Adipose tissue (tissue), 3 donors: ENCODE measurements at regions not wholly inside any gene's neighbourhood (a gene's known extent, or its start where the extent isn't known, plus 50 kb on each side); places are given as distances from the start of the nearest gene placed in this dataset.
"Not testable (repeated sequence)": the region's sequence is repeated elsewhere in the genome, so short reads cannot be mapped to it uniquely, and the experiment has no call there.

Experiments
- H3K27ac ChIP-seq: one replicate; pipeline ENCODE4 v1.5.1; 2013; ENCODE audit warnings: low read depth, low read length
- WGBS, 3 donors: extraction: QIAGEN DNeasy Blood & Tissue Kit; methylation state at CpG; one replicate each; pipeline ENCODE4 v1.1.7; 2013; 5-methylcytosine and 5-hydroxymethylcytosine counted together
- donor health status: healthy with polysubstance abuse.
- donor health status: Bipolar disorder and iron deficiency.
- donor health status: healthy.

DNA sequence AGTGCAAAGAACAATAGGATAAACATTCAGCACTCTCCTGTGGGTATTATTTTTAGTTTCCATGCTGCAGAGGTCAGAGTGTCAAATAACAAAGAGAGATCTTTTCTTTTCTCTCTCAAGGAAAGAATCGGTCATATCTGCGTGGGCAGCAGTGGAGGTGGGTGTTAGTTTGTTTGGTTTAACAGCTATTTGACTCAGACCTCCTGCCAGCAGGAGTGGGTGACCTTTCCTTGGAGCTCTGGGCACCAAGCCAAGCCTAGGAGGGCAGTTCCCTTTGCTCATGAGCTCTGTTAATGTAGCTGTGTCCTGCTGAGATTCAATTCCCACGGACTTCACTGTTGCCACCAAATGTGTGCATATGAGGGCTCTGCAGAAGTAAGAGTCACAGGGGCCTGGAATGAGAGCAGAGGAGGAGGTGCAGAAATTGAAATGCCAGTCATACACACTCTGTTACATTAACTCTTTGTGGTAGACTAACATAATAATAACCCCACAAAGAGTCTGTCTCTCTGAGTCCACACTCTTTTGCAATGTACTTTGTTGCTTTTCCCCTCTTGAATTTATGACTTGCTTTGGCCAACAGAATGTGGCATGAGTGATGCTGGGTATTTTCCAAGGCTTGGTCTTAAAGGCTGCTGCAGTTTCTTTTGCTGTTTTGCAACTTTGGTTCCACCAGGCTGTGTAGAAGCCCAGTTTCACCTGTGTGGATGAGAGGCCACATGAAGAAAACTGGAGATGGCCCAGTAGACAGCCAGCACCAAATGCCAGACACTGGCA, 76.0 kb upstream of the GRK3 start:
- 3 to 36% (median 31%) methylated on average over 3 of the region's 3 CpGs for WGBS, 3 donors

DNA sequence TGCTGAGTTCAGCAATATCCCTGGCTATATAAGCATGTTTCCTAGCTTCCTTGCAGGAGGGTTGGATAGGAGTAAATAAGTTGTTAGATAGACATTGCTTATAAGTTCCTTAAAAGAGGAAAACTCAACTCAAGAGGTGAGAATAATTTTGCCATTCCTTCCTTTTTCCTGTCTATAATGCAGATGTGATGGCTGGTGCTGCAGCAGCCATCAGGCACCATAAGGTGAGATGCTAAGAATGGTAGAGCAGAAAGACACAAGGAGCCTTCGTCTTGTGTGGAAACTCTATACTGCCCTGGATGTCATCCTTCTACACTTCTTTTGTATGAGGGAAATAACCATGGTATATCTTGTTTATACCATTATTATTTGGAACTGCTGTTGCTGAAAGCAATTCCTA, 74.5 kb upstream of the GRK3 start:
- WGBS, 3 donors = 85 to 100% (median 97%) methylated on average over 1 of the region's 1 CpG
- H3K27ac ChIP-seq = no peak overlapping the region

More for the DNA sequence above, 76.0 kb upstream of the GRK3 start:
- H3K27ac ChIP-seq = no peak overlapping the region

DNA sequence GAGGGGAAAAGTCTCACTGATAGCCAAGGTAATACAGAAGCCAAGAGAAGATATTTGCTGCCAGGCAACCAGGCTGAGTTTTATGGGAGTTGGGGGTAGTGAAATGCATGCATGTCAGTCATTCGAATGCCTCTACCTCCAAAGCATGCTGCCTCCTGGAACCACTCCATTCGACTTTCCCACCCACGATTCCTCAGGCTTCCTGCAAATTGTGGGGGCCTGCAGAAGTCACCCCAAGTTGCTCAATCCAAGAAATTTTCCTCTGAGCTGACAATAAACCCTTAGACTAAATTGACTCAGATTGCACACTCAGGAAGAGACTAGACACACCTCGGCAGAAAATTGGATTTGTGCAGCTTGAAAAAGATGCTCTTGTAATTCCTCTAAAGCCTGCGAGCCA, 73.6 kb upstream of the GRK3 start:
- H3K27ac ChIP-seq = no peak overlapping the region
- 84 to 90% (median 86%) methylated on average over 5 of the region's 5 CpGs for WGBS, 3 donors

DNA sequence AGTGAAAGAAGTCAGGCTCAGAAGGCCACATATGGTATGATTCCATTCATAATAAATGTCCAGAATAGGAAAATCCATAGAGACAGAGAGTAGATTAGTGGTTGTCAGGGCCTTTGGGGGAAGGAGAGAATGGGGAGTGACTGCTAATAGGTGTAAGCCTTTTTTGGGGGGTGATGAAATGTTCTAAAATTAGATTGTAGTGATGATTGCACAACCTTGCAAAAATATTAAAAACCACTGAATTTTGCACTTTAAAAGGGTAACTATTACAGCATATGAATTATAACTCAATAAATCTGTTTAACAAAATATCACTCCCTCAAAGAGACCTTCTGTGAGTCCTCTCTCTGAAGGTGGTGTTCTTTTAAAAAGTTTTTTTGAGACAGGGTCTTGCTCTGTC, 72.3 kb upstream of the GRK3 start:
- no peak overlapping the region for H3K27ac ChIP-seq

DNA sequence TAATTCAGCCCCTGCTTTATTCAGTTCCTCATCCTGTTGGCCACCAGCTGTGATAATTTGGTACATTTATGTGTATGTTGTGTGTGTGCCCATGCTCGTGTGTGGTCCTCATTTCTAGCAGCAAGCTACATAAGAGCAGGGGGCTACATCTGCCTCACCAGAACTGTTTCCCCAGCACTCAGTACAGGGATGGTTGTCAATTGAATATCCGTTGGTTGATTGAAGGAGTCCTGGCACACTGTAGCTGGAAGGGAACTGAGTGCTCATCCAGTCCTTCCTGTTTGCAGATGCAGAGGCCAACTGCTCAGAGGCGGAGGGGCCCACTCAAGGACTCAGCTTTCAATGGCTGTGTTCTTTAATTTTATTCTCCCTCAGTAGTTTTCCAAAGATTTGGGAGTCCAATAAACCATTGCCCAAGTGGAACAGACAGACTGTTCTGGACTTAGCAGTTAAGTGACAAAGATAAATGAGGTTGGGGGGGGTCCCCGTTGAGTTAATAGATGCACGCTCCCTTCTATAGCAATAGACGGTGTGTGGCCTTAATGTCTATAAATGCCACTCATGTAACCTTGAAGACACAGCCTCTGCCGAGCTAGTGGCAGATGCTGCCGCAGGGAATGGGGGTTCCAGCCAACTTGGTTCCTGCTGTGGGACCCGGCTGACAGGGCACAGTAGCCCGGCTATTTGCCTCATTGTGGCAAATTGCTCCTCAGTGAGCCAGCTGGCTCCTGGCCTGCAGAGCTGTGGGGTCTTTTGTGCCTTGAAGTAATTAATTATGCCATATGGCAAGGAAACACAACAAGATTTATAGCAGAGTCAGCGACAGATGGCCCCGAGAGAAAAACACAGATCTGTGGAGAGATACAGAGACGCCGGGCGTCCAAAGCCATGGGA, 71.4 kb upstream of the GRK3 start:
- no peak overlapping the region for H3K27ac ChIP-seq
- 23 to 39% (median 36%) methylated on average over 15 of the region's 15 CpGs for WGBS, 3 donors

DNA sequence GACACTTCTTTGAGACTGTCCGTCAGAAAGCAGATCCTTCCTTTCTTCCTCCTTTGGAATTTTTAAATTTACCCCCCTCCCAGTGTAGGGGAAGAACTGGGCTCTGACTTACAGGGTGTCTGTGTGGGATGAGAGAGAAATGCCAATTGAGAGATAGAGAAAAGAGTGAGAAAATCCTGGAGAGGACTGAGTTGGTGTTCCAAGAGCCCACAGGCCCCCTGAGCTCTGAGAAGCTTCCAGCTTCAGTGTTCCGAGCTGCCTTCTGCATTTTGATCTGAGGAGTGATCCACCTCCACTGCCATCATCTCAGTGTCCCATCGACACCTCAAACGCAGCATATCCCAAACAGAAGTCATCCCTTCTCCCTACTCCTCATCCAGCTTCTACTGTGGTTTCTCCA, 70.7 kb upstream of the GRK3 start:
- no peak overlapping the region for H3K27ac ChIP-seq
- 44 to 77% (median 57%) methylated on average over 4 of the region's 4 CpGs for WGBS, 3 donors

DNA sequence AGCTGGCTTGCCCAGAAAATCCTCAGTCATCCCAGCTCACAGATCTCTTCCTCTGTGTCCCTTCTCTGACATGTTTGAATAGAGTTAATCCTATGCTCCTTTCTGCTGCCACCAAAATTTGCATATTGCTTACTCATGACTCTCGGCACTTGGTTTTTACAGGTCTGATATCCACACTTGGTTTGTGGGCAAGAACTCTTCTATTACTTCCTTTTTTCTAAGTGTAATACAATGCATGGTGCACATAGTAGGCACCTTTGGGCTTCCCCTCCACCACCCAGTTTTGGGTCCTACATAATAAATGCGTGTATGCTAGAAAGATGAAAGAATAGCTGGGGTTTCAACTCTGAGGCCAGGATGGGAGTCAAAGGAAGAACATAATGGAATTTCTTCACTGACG, 69.7 kb upstream of the GRK3 start:
- 46 to 60% (median 53%) methylated on average over 3 of the region's 3 CpGs for WGBS, 3 donors
- no peak overlapping the region for H3K27ac ChIP-seq

DNA sequence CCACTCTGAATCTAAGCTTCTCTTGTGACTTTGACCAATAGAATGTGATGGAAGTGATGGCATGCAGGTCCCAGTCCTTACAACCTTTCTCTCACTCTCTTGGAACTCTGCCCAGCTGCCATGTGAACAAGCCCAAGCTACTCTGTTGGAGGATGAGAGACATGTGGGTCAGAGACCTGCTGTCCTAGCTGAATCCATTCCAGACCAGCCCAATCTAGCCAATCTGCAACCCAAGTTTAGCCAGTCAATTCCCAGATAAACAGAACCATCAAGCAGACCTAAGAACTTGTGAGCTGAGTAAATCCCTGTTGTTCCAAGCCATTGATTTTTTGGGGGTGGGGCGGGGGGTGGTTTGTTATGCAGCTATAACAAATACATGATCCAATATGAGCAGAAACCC, 69.2 kb upstream of the GRK3 start:
- H3K27ac ChIP-seq = no peak overlapping the region
- WGBS, 3 donors = 61 to 94% (median 91%) methylated on average over 1 of the region's 1 CpG

DNA sequence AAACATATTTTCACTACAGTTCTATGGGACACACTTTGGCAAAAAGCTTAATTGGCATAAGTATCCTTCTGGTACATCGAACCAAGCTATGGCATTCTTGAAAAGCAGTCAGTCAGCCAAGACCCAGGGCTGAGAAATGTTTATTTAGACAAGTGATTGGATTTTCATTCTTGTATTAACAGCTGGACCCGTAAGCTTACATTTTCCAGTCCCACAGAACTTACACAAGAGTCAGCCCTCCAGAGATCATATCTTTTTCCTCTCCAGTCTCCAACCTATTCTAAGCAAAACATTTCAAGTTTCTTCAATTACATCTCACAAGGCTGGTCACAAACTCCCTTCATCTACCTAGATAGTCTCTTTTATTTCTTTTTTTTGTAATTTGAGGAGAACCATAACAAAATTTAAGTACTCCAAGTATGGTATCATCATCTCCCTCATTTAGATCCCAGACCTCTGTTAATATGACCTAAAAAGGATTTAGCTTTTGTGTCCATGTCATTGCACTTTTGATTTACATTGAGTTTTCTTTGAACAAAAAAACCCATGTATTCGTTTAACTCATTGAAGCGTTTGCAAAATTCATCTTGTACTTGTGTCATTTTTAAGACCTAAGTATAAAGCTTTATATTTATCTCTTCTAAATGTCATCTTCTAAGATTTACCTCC, 67.9 kb upstream of the GRK3 start:
- WGBS, 3 donors = 71 to 85% (median 72%) methylated on average over 4 of the region's 4 CpGs
- H3K27ac ChIP-seq = no peak overlapping the region

DNA sequence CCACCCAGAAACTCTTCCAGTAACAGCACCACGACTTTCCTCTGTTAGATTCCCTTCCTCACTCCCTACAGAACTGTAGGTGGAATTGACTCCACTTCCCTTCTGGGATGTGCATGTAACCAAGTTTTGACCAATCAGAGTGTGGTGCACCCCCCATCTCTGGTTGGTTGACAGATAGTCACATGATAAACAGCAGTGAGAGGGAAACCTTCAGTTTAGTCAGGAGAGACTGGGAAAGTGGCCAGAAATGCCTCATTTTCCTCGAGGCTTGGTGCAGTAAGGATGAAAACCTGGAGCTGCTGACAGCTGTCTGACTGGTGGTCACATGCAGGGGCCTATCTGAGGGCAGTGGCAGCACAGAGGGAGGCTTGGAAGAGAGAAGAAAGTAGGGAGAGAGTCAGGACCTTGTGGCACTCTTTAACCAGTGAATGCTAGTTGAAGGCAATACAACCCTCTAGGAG, 67.3 kb upstream of the GRK3 start:
- 34 to 59% (median 39%) methylated on average over 2 of the region's 2 CpGs for WGBS, 3 donors
- no peak overlapping the region for H3K27ac ChIP-seq

DNA sequence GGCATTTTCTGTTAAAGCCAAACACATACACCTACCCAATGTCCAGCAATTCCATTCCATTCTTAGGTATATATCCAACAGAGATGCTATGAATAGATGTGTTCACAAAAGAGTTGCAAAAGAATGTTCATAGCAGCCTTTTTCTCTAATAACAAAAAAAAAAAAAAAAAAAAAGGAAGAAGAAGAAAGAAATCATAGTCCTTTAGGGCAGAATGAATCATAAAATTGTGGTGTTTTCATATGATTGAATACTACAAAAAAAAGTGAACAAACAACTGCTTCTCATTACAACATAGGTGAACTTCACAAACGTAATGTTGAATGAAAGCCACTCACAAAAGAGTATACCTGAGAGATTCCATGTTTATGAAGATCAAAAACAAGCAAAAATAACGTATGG, 66.8 kb upstream of the GRK3 start:
- WGBS, 3 donors = 54 to 77% (median 77%) methylated on average over 2 of the region's 2 CpGs
- H3K27ac ChIP-seq = no peak overlapping the region

DNA sequence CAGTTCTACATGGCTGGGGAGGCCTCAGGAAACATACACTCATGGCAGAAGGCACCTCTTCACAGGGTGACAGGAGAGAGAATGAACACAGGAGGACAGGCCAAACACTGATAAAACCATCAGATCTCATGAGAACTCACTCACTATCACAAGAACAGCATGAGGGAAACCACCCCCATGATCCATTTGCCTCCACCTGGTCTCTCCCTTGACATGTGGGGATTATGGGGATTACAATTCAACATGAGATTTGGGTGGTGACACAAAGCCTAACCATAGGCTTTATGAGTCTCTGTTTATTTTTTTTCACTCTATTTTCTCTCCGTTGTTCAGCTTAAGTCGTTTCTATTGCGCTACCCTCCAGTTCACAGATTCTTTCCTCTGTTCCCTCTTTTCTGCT, 63.8 kb upstream of the GRK3 start:
- 61 to 91% (median 89%) methylated on average over 3 of the region's 3 CpGs for WGBS, 3 donors
- not testable (repeated sequence) for H3K27ac ChIP-seq

DNA sequence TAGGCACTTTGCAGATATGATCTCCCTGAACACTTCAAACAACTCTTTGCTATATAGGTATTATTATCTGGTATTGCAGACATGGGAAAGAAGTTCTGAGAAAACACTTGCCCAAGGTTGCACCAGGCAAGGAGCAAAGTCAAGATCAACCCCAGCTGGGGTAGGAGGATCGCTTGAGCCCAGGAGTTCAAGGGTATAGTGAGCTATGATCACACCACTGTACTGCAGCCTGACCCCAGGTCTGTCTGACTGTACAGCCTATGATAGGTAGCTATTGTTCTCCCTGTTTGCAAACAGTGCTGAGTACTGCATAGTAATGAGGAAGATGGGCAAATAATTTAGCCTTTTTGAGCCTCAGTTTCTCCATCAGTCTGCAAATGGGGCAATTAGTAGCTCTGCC, 60.5 kb upstream of the GRK3 start:
- H3K27ac ChIP-seq = not testable (repeated sequence)
- 56 to 89% (median 79%) methylated on average over 1 of the region's 1 CpG for WGBS, 3 donors

DNA sequence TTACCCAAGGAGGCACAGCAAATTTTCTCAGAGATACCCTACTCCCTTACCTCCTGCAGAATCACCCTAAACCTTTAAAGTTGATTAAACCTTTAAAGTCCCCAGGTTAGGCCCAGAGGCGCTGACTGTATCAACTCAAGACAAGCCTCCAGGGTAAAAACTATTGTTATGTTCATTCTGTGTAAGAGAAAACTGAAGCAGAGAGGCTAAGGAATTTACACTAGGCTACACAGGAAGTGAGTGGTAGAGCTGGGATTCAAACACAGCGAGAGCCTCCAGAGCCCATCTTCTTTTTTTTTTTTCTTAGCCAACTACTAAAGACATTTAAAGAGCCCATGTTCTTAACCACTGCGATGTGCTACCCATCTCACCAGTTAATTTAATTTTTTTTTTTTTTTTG, 56.3 kb upstream of the GRK3 start:
- no peak overlapping the region for H3K27ac ChIP-seq
- WGBS, 3 donors = 60 to 90% (median 68%) methylated on average over 3 of the region's 3 CpGs

DNA sequence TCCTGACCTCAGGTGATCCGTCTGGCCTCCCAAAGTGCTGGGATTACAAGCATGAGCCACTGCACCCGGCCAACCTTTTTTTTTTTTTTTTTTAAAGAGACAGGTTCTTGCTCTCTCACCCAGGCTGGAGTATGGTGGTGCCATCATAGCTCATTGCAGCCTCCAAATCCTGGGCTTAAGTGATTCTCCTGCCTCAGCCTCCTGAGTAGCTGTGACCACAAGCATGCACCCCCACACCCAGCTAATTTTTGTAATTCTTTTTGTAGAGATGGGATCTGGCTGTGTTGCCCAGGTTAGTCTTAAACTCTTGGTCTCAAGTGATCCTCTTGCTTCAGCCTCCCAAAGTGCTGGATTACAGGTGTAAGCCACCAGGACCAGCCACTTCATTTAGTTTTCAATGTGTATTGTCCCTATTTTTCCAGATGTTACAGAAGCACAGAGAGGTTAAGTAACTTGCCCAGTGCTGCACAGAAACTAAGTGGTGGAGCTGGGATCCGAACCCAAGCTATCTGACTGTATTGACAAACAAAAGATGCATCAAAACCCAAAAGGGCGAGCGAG, 55.6 kb upstream of the GRK3 start:
- H3K27ac ChIP-seq = no peak overlapping the region

DNA sequence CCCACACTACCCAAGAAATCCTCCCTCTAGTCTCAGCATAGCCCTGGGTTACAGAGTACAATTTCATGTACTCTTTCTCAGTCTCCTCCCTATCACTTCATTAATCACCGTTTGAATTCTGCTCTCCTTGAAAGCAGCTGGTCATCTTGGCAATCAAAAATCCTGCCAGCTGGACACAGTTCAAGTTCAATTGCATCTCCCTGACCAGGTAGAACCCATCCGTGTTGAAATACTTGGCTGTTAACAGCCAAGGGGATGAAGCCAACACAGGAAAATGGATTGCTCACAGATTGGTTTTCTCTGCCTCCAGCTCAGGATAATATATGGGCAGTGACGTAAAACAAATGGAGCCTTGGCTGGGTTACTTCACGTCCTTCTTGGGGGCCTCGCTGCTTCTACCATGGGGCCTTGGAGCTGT, 55.1 kb upstream of the GRK3 start:
- 39 to 45% (median 39%) methylated on average over 5 of the region's 5 CpGs for WGBS, 3 donors
- H3K27ac ChIP-seq = no peak overlapping the region

More for the DNA sequence above, 55.6 kb upstream of the GRK3 start:
- WGBS, 3 donors = 59 to 70% (median 68%) methylated on average over 5 of the region's 5 CpGs

DNA sequence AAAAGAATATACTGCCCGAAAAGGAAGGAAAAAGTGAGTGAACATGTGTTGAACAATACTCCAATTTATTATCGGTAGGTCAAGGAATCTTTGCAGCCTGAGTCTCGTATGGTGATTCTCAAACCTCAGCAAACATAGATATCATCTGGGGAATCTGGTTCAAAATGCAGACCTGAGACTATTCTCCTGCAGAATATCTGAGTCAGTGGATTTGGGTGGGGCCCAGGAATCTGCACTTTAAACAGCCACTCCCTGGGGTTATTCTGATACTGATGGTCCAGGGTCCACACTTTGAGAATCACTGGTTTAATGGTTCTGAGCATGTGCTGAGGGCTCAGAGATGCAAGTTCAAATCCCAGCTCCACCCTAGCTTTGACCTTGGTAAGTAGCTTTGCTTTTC, 53.6 kb upstream of the GRK3 start:
- no peak overlapping the region for H3K27ac ChIP-seq
- 60 to 84% (median 71%) methylated on average over 3 of the region's 3 CpGs for whole genome bisulfite sequencing, 3 donors

DNA sequence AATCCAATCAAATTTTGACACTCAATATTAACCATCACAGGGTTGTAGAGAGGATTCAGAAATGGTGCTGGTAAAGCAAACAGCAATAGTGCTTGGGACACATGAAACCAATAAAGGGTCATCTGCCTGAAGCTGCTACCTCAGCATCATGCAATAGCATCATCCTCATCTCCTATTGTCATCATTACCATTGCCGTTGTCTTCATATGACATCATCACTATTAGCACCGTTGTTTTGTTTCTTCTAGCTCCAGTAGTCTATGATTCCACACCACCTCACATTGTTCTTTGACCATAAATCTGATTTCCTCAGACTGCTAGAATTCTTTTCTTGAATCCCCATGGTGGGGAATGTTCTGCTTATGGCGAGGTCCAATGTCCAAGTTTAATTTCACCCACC, 52.8 kb upstream of the GRK3 start:
- H3K27ac ChIP-seq = no peak overlapping the region
- 87 to 92% (median 90%) methylated on average over 3 of the region's 3 CpGs for whole genome bisulfite sequencing, 3 donors
